Upper lobe of left lung (tissue), 6 donors: ENCODE measurements at regions not wholly inside any gene's neighbourhood (a gene's known extent, or its start where the extent isn't known, plus 50 kb on each side); places are given as distances from the start of the nearest gene placed in this dataset.

Experiments used
- ATAC-seq, 2 donors: fragments of 200-7000 bp; cut with Tn5 transposase; one replicate each; pipeline ENCODE4 v1.9.1; 2022; ENCODE audit warnings: mild to moderate bottlenecking in 2 of 2, moderate library complexity in 2 of 2; ENCODE audit not compliant: low FRiP score in 2 of 2
- DNase-seq, 2 donors: peaks; one replicate each; pipeline ENCODE4 v3.0.0-alpha.2; 2019 to 2020
- H3K27ac ChIP-seq, 4 donors: fragments of 200-600 bp; sonication (generic); one replicate each; pipeline ENCODE4 v1.5.1; 2016 to 2019
- H3K27me3 ChIP-seq, 4 donors: fragments of 200-600 bp; sonication (generic); one replicate each; pipeline ENCODE4 v1.5.1; 2017 to 2019
- H3K36me3 ChIP-seq, 4 donors: fragments of 200-600 bp; sonication (generic); one replicate each; pipeline ENCODE4 v1.5.1; 2016 to 2019
- H3K4me1 ChIP-seq, 4 donors: fragments of 200-600 bp; sonication (generic); one replicate each; pipeline ENCODE4 v1.5.1; 2018 to 2019
- H3K4me3 ChIP-seq, 4 donors: fragments of 200-600 bp; sonication (generic); one replicate each; pipeline ENCODE4 v1.5.1; 2017 to 2019; ENCODE audit warnings: mild to moderate bottlenecking in 2 of 4, moderate library complexity in 1 of 4
- H3K9me3 ChIP-seq, 4 donors: fragments of 200-600 bp; sonication (generic); one replicate each; pipeline ENCODE4 v1.5.1; 2018 to 2019
- CTCF ChIP-seq, 6 experiments: fragments of 450-650 bp in 4 of 6; fragments of 200-600 bp in 2 of 6; sonication (generic) in 2 of 6; IDR thresholded peaks; one replicate each; pipeline ENCODE4 v1.5.1; 2016 to 2019; ENCODE audit warnings: antibody characterized with exemption in 6 of 6
- EP300 ChIP-seq, 4 donors: sonication (generic); formaldehyde crosslinking; IDR thresholded peaks; one replicate each; pipeline ENCODE4 v1.5.1; 2017; ENCODE audit warnings: antibody characterized with exemption in 4 of 4, control low read depth in 2 of 4
- POLR2A ChIP-seq, 4 donors: fragments of 450-650 bp; IDR thresholded peaks; one replicate each; pipeline ENCODE4 v1.5.1; 2016 to 2017; ENCODE audit warnings: antibody characterized with exemption in 4 of 4, mild to moderate bottlenecking in 2 of 4
- POLR2AphosphoS5 ChIP-seq, 2 donors: sonication (generic); formaldehyde crosslinking; IDR thresholded peaks; one replicate each; pipeline ENCODE4 v1.5.1; 2017; ENCODE audit warnings: antibody characterized with exemption in 2 of 2
- WGBS, 2 donors: methylation state at CpG; one replicate each; pipeline ENCODE4 v1.1.5; 2017 to 2018; 5-methylcytosine and 5-hydroxymethylcytosine counted together
- donor health status: DM: no; HTN: no; CAD: no; lungs with moderate emphysema.
- donor health status: DM: no; HTN: yes; CAD: no; lungs with severe emphysema.

- no peaks in the 10 kb centered on the region for H3K4me1 ChIP-seq
- H3K4me3 ChIP-seq: no peak overlapping the region
- ATAC-seq (no peak), DNase-seq (peak in 1 of 2 donors; percentile 2)
- no peaks in the 10 kb centered on the region for H3K36me3 ChIP-seq
- H3K27ac ChIP-seq: no peak overlapping the region
- no peak for TF ChIP-seq POLR2A (IDR thresholded peaks at IDR 0.05)
- TF ChIP-seq EP300 (IDR thresholded peaks at IDR 0.05): no peak
- TF ChIP-seq CTCF (IDR thresholded peaks at IDR 0.05): no peak
- TF ChIP-seq POLR2AphosphoS5 (IDR thresholded peaks at IDR 0.05): no peak
- WGBS, 2 donors: 83 to 86% methylated on average over 10 of the region's 10 CpGs
- peaks cover 0 to 7% (median 4%) of the 10 kb centered on the region in 4 donors for H3K9me3 ChIP-seq
- no peaks in the 10 kb centered on the region for H3K27me3 ChIP-seq
Measured at GRCh38 chr14:55938249-55938791, 179.9 kb upstream of the PELI2 start.

DNA sequence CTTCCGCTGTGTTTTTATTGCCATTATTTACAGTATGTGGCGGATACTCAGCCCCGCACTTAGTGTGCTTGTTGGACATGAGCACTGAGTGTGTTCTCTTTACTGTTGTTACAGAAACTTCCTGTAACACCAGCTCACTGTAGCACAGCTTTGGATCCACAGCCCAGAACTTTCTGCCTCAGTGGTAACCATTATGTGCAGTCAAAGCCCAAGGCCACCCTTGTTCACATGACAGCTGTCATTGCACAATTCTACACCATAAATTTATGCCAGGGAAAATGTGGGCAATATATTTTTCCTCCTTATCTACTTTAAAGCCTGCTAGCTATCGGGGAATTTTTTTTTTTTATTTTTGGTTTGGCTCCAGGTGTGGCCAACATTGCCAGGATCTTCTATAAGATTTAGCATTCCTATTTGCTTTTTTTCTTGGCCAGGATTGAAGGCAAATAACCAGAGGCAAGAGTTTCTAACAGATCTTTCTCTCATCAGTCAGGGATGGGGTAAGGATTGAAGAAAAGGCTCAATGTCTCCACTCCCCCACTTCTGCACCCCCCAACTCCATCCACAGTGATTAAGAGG, 176.0 kb upstream of the PELI2 start:
- no peaks in the 10 kb centered on the region for H3K4me1 ChIP-seq
- H3K27ac ChIP-seq: no peak overlapping the region
- no peak for TF ChIP-seq POLR2A (IDR thresholded peaks at IDR 0.05)
- TF ChIP-seq CTCF (IDR thresholded peaks at IDR 0.05): no peak
- no peak for TF ChIP-seq POLR2AphosphoS5 (IDR thresholded peaks at IDR 0.05)
- TF ChIP-seq EP300 (IDR thresholded peaks at IDR 0.05): no peak
- H3K36me3 ChIP-seq: no peaks in the 10 kb centered on the region
- ATAC-seq: no peak
- 82 to 90% methylated on average over 4 of the region's 4 CpGs for WGBS, 2 donors
- H3K9me3 ChIP-seq: no peaks in the 10 kb centered on the region
- no peak for DNase-seq
- no peak overlapping the region for H3K4me3 ChIP-seq
- no peaks in the 10 kb centered on the region for H3K27me3 ChIP-seq

- 88 to 96% methylated on average over 1 of the region's 1 CpG for WGBS, 2 donors
- Histone ChIP-seq H3K4me1 (no peaks in the 10 kb centered on the region), H3K4me3 (no peak overlapping the region), H3K9me3 (no peaks in the 10 kb centered on the region), H3K27ac (no peak overlapping the region), H3K36me3 (no peaks in the 10 kb centered on the region), H3K27me3 (no peaks in the 10 kb centered on the region)
- TF ChIP-seq CTCF (IDR thresholded peaks at IDR 0.05) (no peak), POLR2AphosphoS5 (IDR thresholded peaks at IDR 0.05) (no peak), POLR2A (IDR thresholded peaks at IDR 0.05) (no peak), EP300 (IDR thresholded peaks at IDR 0.05) (no peak)
- DNase-seq (no peak), ATAC-seq (no peak)
Measured at GRCh38 chr14:55942826-55943225, 175.4 kb upstream of the PELI2 start.

DNA sequence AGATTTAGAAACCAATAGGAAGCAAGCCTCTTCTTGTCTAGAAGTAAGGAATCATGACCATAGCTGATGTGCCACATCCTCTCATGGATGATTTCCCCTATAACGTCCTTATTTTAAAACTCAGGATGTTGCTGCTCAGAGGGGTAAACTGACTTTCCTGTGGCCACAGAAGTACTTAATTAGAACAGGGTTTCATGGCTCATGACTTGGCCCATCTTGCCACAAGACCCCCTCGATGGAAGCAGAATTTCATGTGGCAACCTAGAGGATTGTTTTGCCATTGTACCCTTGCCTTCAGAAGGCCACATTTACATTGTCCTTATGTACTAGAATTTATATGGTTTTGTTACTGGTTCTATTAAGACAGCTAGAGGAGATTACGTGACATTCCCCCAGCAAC, 173.5 kb upstream of the PELI2 start:
- Histone ChIP-seq H3K36me3 (no peaks in the 10 kb centered on the region), H3K4me3 (no peak overlapping the region), H3K27ac (no peak overlapping the region), H3K4me1 (no peaks in the 10 kb centered on the region), H3K9me3 (no peaks in the 10 kb centered on the region), H3K27me3 (no peaks in the 10 kb centered on the region)
- TF ChIP-seq POLR2A (IDR thresholded peaks at IDR 0.05) (no peak), EP300 (IDR thresholded peaks at IDR 0.05) (no peak), POLR2AphosphoS5 (IDR thresholded peaks at IDR 0.05) (no peak), CTCF (IDR thresholded peaks at IDR 0.05) (no peak)
- WGBS, 2 donors: 64 to 76% methylated on average over 3 of the region's 3 CpGs
- ATAC-seq (no peak), DNase-seq (no peak)

- TF ChIP-seq POLR2A (IDR thresholded peaks at IDR 0.05): no peak
- no peak for TF ChIP-seq EP300 (IDR thresholded peaks at IDR 0.05)
- no peak for TF ChIP-seq CTCF (IDR thresholded peaks at IDR 0.05)
- no peak for TF ChIP-seq POLR2AphosphoS5 (IDR thresholded peaks at IDR 0.05)
- Histone ChIP-seq H3K4me1 (no peaks in the 10 kb centered on the region), H3K4me3 (no peak overlapping the region), H3K36me3 (no peaks in the 10 kb centered on the region), H3K27me3 (no peaks in the 10 kb centered on the region), H3K9me3 (no peaks in the 10 kb centered on the region), H3K27ac (no peak overlapping the region)
- DNase-seq (no peak), ATAC-seq (no peak)
- 67 to 81% methylated on average over 2 of the region's 2 CpGs for WGBS, 2 donors
Measured at GRCh38 chr14:55946231-55946630, 172.0 kb upstream of the PELI2 start.
